ENCODE measurements at regions not wholly inside any gene's neighbourhood (a gene's known extent, or its start where the extent isn't known, plus 50 kb on each side); places are given as distances from the start of the nearest gene placed in this dataset.

DNA sequence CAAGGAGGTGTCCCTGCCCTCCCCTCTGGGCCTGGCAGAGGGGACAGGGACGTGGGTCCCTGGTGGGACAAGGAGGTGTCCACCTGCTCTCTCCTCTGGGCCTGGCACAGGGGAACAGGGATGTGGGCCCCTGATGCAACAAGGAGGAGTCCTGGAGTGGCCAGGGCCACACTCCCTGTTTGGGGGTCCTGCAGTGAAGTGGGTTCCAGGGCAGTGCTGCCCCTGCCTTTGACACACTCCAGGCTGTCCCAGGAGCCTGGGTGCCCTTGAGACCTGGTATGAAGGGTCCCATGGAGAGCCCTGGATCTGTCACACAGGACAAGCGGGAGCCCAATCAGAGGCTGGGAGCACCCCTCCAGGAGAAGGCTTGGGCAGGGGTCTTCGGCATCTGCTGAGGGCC is 75.8 kb upstream of the GPC1 start:
- Mint-ChIP-seq H3K9me3 (ENCODE audit: unreplicated experiment) (peaks cover 12% of the 10 kb centered on the region), H3K27me3 (ENCODE audit: insufficient read depth, unreplicated experiment) (peaks cover 22% of the 10 kb centered on the region), H3K4me1 (ENCODE audit: insufficient read depth, unreplicated experiment) (no peaks in the 10 kb centered on the region), H3K36me3 (ENCODE audit: insufficient read depth, unreplicated experiment) (no peaks in the 10 kb centered on the region), H3K27ac (ENCODE audit: low read depth, unreplicated experiment) (no peak overlapping the region), H3K4me3 (ENCODE audit: unreplicated experiment) (no peak overlapping the region)
- intact Hi-C loops (cut with micrococcal nuclease): no loop called here
- POLR2A ChIA-PET: no interaction called here
- BruUV-seq (replicated peaks): no TSS peak
- TF ChIP-seq CTCF (IDR thresholded peaks at IDR 0.05; ENCODE audit: unreplicated experiment): no peak
- CTCF ChIA-PET: no interaction called here
- DNase-seq (ENCODE audit: unreplicated experiment): no peak

DNA sequence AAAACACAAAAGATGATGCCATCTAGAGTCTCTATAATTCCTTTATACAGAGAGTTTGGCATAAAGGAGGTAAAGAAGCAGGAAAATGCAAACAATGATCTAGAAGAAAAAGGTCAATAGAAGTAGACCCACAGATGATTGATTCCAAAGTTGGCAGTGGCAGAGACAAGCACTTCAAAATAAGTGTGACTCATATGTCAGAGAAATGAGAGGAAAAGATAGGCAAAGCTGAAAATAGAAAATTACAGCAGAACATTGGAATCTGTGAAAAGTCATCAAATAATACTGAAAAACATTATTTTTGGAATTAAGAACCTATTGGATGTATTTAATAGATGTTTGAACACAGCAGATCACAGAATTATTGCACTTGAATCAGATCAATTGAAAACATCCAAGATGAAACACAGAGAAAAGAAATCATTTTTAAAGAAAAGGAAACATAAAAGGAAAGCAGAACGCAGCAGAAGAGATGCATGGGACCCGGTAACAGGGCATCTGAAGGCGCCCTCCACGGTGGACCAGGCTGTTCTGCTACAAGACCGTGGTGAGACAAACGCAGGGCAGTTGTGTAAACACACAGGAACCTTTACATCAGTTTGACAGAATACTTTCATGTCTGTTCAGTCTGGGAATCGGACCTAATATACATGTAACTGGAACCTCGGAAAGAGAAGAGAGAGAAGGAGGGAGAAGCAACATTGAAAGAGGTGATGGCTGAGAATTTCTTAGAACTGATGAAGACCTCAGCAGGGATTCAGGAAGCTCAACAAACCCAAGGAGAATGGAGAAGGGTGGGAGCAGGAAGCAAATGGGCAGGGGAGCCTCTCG is 74.6 kb upstream of the GPC1 start:
- TF ChIP-seq CTCF (IDR thresholded peaks at IDR 0.05; ENCODE audit: unreplicated experiment): no peak
- Mint-ChIP-seq H3K27ac (ENCODE audit: low read depth, unreplicated experiment) (no peak overlapping the region), H3K27me3 (ENCODE audit: insufficient read depth, unreplicated experiment) (peaks cover 18% of the 10 kb centered on the region), H3K4me1 (ENCODE audit: insufficient read depth, unreplicated experiment) (no peaks in the 10 kb centered on the region), H3K9me3 (ENCODE audit: unreplicated experiment) (peaks cover 12% of the 10 kb centered on the region), H3K36me3 (ENCODE audit: insufficient read depth, unreplicated experiment) (no peaks in the 10 kb centered on the region), H3K4me3 (ENCODE audit: unreplicated experiment) (no peak overlapping the region)
- no TSS peak for BruUV-seq (replicated peaks)
- ChIA-PET POLR2A (no interaction called here), CTCF (no interaction called here)
- DNase-seq (ENCODE audit: unreplicated experiment): no peak
- intact Hi-C loops (cut with micrococcal nuclease): no loop called here

- intact Hi-C loops (cut with micrococcal nuclease): no loop called here
- Mint-ChIP-seq H3K27ac (ENCODE audit: low read depth, unreplicated experiment) (no peak overlapping the region), H3K4me3 (ENCODE audit: unreplicated experiment) (no peak overlapping the region), H3K27me3 (ENCODE audit: insufficient read depth, unreplicated experiment) (peaks cover 3% of the 10 kb centered on the region), H3K36me3 (ENCODE audit: insufficient read depth, unreplicated experiment) (peaks cover 4% of the 10 kb centered on the region), H3K9me3 (ENCODE audit: unreplicated experiment) (peaks cover 12% of the 10 kb centered on the region), H3K4me1 (ENCODE audit: insufficient read depth, unreplicated experiment) (no peaks in the 10 kb centered on the region)
- CTCF ChIA-PET: no interaction called here
- POLR2A ChIA-PET: no interaction called here
- no peak for DNase-seq (ENCODE audit: unreplicated experiment)
- no peak for TF ChIP-seq CTCF (IDR thresholded peaks at IDR 0.05; ENCODE audit: unreplicated experiment)
- no TSS peak for BruUV-seq (replicated peaks)
Observed at GRCh38 chr2:240362216-240362755, 73.2 kb upstream of the GPC1 start.

DNA sequence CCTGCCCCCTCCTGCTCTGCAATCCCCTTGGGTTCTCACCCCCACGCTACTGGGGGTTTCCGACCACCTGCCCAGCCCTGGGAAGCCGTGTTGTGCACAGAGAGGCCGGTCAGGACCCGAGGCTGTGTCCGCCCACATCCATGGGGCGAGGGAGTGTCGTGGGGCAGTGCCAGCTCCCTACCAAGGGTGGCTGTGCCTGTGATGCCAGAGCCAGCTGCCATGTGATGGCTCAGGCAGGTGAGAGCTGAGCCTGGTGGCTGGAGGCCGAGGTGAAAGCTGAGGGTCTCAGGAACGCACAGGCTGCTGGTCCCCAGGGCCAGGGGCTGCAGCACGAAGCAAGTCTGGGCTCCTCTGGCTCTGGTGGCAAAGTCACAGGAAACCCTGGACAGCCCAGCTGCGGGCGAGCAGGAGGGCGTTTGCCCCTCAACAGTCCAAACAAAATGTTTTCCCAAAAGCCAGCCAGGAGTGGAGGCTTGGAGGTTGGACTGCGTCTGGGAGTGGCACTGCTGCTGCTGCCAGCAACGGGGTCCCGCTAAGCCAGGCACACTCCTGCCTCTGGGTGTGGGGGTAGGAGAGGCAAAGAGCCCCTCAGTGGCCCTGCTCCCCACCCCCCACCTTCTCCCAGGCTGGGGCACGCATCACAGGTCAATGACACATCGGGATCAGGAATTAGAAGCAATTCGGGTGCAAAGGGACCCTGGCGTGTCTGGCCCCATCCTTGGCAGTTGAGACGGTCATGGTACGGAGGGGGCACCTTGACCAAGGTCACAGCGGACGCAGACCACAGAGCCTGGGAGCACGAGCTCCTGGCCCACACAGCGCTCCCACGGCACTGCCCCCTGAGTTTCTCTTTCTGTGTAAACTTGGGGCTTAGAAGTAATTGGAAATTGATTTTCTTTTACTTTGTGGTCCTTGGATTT is 72.4 kb upstream of the GPC1 start:
- no peak for TF ChIP-seq CTCF (IDR thresholded peaks at IDR 0.05; ENCODE audit: unreplicated experiment)
- ChIA-PET CTCF (interaction anchor here (1.0 kb wide), 1 partner anchor 130 kb away, joined by 3 read pairs; no protein-coding TSS in a partner anchor), POLR2A (no interaction called here)
- Mint-ChIP-seq H3K9me3 (ENCODE audit: unreplicated experiment) (peaks cover 12% of the 10 kb centered on the region), H3K4me3 (ENCODE audit: unreplicated experiment) (no peak overlapping the region), H3K36me3 (ENCODE audit: insufficient read depth, unreplicated experiment) (peaks cover 4% of the 10 kb centered on the region), H3K27me3 (ENCODE audit: insufficient read depth, unreplicated experiment) (no peaks in the 10 kb centered on the region), H3K4me1 (ENCODE audit: insufficient read depth, unreplicated experiment) (no peaks in the 10 kb centered on the region), H3K27ac (ENCODE audit: low read depth, unreplicated experiment) (no peak overlapping the region)
- intact Hi-C loops (cut with micrococcal nuclease): no loop called here
- DNase-seq (ENCODE audit: unreplicated experiment): no peak
- BruUV-seq (replicated peaks): no TSS peak
